ENCODE measurements at regions not wholly inside any gene's neighbourhood (a gene's known extent, or its start where the extent isn't known, plus 50 kb on each side); places are given as distances from the start of the nearest gene placed in this dataset.

GRCh38 chr6:100236389-100236788 is 228.3 kb downstream of the SIM1 start:
- no peaks in the 10 kb centered on the region for H3K36me3 ChIP-seq
- no peaks in the 10 kb centered on the region for H3K27me3 ChIP-seq
- no peak overlapping the region for H3K27ac ChIP-seq
- H3K4me3 ChIP-seq = no peak overlapping the region
- WGBS, 3 donors = 88 to 94% (median 93%) methylated on average over 2 of the region's 2 CpGs
- no peaks in the 10 kb centered on the region for H3K9me3 ChIP-seq
- no peak for DNase-seq
- TF ChIP-seq CTCF (IDR thresholded peaks at IDR 0.05) (no peak), POLR2A (IDR thresholded peaks at IDR 0.05) (no peak), EP300 (IDR thresholded peaks at IDR 0.05) (no peak)
- no peaks in the 10 kb centered on the region for H3K4me1 ChIP-seq (ENCODE audit: insufficient read depth)
- intact Hi-C loops (cut with DNase I) = no loop called here

GRCh38 chr6:100235631-100236030 is 229.1 kb downstream of the SIM1 start:
- Histone ChIP-seq H3K4me1 (ENCODE audit: insufficient read depth) (no peaks in the 10 kb centered on the region), H3K27ac (no peak overlapping the region), H3K27me3 (no peaks in the 10 kb centered on the region), H3K4me3 (no peak overlapping the region), H3K36me3 (no peaks in the 10 kb centered on the region), H3K9me3 (no peaks in the 10 kb centered on the region)
- DNase-seq = no peak
- intact Hi-C loops (cut with DNase I) = no loop called here
- TF ChIP-seq EP300 (IDR thresholded peaks at IDR 0.05) (no peak), POLR2A (IDR thresholded peaks at IDR 0.05) (no peak), CTCF (IDR thresholded peaks at IDR 0.05) (no peak)

GRCh38 chr6:100234625-100235024 is 230.1 kb downstream of the SIM1 start:
- Histone ChIP-seq H3K4me1 (ENCODE audit: insufficient read depth) (no peaks in the 10 kb centered on the region), H3K4me3 (no peak overlapping the region), H3K9me3 (no peaks in the 10 kb centered on the region), H3K27me3 (no peaks in the 10 kb centered on the region), H3K36me3 (no peaks in the 10 kb centered on the region), H3K27ac (no peak overlapping the region)
- intact Hi-C loops (cut with DNase I) = no loop called here
- WGBS, 3 donors = 74 to 84% (median 80%) methylated on average over 3 of the region's 3 CpGs
- no peak for DNase-seq
- TF ChIP-seq POLR2A (IDR thresholded peaks at IDR 0.05) = no peak
- no peak for TF ChIP-seq EP300 (IDR thresholded peaks at IDR 0.05)
- TF ChIP-seq CTCF (IDR thresholded peaks at IDR 0.05) = no peak

- intact Hi-C loops (cut with DNase I) = no loop called here
- no peak for TF ChIP-seq EP300 (IDR thresholded peaks at IDR 0.05)
- TF ChIP-seq POLR2A (IDR thresholded peaks at IDR 0.05) = no peak
- TF ChIP-seq CTCF (IDR thresholded peaks at IDR 0.05) = no peak
- WGBS, 3 donors = 89 to 96% (median 91%) methylated on average over 5 of the region's 5 CpGs
These were observed 231.7 kb downstream of the SIM1 start for GRCh38 chr6:100232781-100233573.

More at GRCh38 chr6:100232781-100233573, 231.7 kb downstream of the SIM1 start:
- H3K4me1 ChIP-seq (ENCODE audit: insufficient read depth) = no peaks in the 10 kb centered on the region
- H3K27ac ChIP-seq = no peak overlapping the region
- no peaks in the 10 kb centered on the region for H3K9me3 ChIP-seq
- no peak for DNase-seq
- no peaks in the 10 kb centered on the region for H3K36me3 ChIP-seq
- H3K4me3 ChIP-seq = no peak overlapping the region
- no peaks in the 10 kb centered on the region for H3K27me3 ChIP-seq

Data from ovary (tissue), 7 donors.